Upper lobe of right lung (tissue), 1 donor: ENCODE measurements at regions not wholly inside any gene's neighbourhood (a gene's known extent, or its start where the extent isn't known, plus 50 kb on each side); places are given as distances from the start of the nearest gene placed in this dataset.

Source experiments
- ATAC-seq: fragments of 200-7000 bp; cut with Tn5 transposase; one replicate; pipeline ENCODE4 v1.9.1; 2020; ENCODE audit warnings: mild to moderate bottlenecking, moderate library complexity
- DNase-seq: peaks from one replicate; pipeline ENCODE4 v3.0.0-alpha.2; 2020
- H3K27ac ChIP-seq: fragments of 200-600 bp; one replicate; pipeline ENCODE4 v1.8.0; 2022
- H3K27me3 ChIP-seq: fragments of 200-600 bp; one replicate; pipeline ENCODE4 v1.8.0; 2022; ENCODE audit warnings: mild to moderate bottlenecking
- H3K36me3 ChIP-seq: fragments of 200-600 bp; one replicate; pipeline ENCODE4 v1.8.0; 2022
- H3K4me1 ChIP-seq: fragments of 200-600 bp; one replicate; pipeline ENCODE4 v1.8.0; 2022
- H3K4me3 ChIP-seq: fragments of 200-600 bp; one replicate; pipeline ENCODE4 v1.8.0; 2022; ENCODE audit warnings: mild to moderate bottlenecking
- H3K9me3 ChIP-seq: fragments of 200-600 bp; one replicate; pipeline ENCODE4 v1.8.0; 2022
- CTCF ChIP-seq: fragments of 200-600 bp; IDR thresholded peaks from one replicate; pipeline ENCODE4 v1.8.0; 2022; ENCODE audit warnings: antibody characterized with exemption
- intact Hi-C: fragments of 100-400 bp; cut with DNase I; formaldehyde crosslinking; loops from one replicate; pipeline ENCODE4 v1.11.0; 2022
- donor health status: DM: no; HTN: yes; CAD: no; lungs with severe emphysema.

GRCh38 chr2:103792042-103792441 is 1030.2 kb downstream of the TMEM182 start:
- intact Hi-C loops: no loop called here
- TF ChIP-seq CTCF: no peak
- no peak overlapping the region for H3K27ac ChIP-seq
- H3K9me3 ChIP-seq: no peaks in the 10 kb centered on the region
- no peak for DNase-seq
- no peaks in the 10 kb centered on the region for H3K4me1 ChIP-seq
- no peak for ATAC-seq
- H3K27me3 ChIP-seq: no peaks in the 10 kb centered on the region
- no peak overlapping the region for H3K4me3 ChIP-seq
- no peaks in the 10 kb centered on the region for H3K36me3 ChIP-seq

- Histone ChIP-seq H3K4me1 (no peaks in the 10 kb centered on the region), H3K9me3 (no peaks in the 10 kb centered on the region), H3K4me3 (no peak overlapping the region), H3K36me3 (no peaks in the 10 kb centered on the region), H3K27ac (no peak overlapping the region), H3K27me3 (no peaks in the 10 kb centered on the region)
- ATAC-seq: no peak
- no peak for TF ChIP-seq CTCF
- DNase-seq: no peak
- intact Hi-C loops: no loop called here
These were observed 1036.5 kb downstream of the TMEM182 start for GRCh38 chr2:103798291-103798690.

- Histone ChIP-seq H3K4me3 (no peak overlapping the region), H3K27me3 (no peaks in the 10 kb centered on the region), H3K36me3 (no peaks in the 10 kb centered on the region), H3K9me3 (no peaks in the 10 kb centered on the region), H3K27ac (no peak overlapping the region), H3K4me1 (no peaks in the 10 kb centered on the region)
- DNase-seq: no peak
- TF ChIP-seq CTCF: no peak
- intact Hi-C loops: no loop called here
- no peak for ATAC-seq
These were observed 1042.2 kb downstream of the TMEM182 start for GRCh38 chr2:103804013-103804412.

- intact Hi-C loops: no loop called here
- no peak for DNase-seq
- no peak for TF ChIP-seq CTCF
- H3K4me1 ChIP-seq: no peaks in the 10 kb centered on the region
- no peak overlapping the region for H3K27ac ChIP-seq
- ATAC-seq: no peak
- H3K36me3 ChIP-seq: no peaks in the 10 kb centered on the region
- no peaks in the 10 kb centered on the region for H3K9me3 ChIP-seq
- H3K4me3 ChIP-seq: no peak overlapping the region
- H3K27me3 ChIP-seq: no peaks in the 10 kb centered on the region
These were observed 1043.9 kb downstream of the TMEM182 start for GRCh38 chr2:103805746-103806145.

- no peaks in the 10 kb centered on the region for H3K9me3 ChIP-seq
- H3K27ac ChIP-seq: no peak overlapping the region
- no peaks in the 10 kb centered on the region for H3K27me3 ChIP-seq
- DNase-seq (no peak), ATAC-seq (no peak)
- H3K4me3 ChIP-seq: no peak overlapping the region
- intact Hi-C loops: no loop called here
- H3K4me1 ChIP-seq: no peaks in the 10 kb centered on the region
- H3K36me3 ChIP-seq: no peaks in the 10 kb centered on the region
- no peak for TF ChIP-seq CTCF
These were observed 1045.1 kb upstream of the POU3F3 start for GRCh38 chr2:103808814-103809213.

GRCh38 chr2:103809415-103809814 is 1044.5 kb upstream of the POU3F3 start:
- Histone ChIP-seq H3K36me3 (no peaks in the 10 kb centered on the region), H3K27me3 (no peaks in the 10 kb centered on the region), H3K9me3 (no peaks in the 10 kb centered on the region), H3K4me1 (no peaks in the 10 kb centered on the region), H3K4me3 (no peak overlapping the region), H3K27ac (no peak overlapping the region)
- TF ChIP-seq CTCF: no peak
- DNase-seq (no peak), ATAC-seq (no peak)
- intact Hi-C loops: no loop called here
